HG02943 (cell line): ENCODE measurements at regions not wholly inside any gene's neighbourhood (a gene's known extent, or its start where the extent isn't known, plus 50 kb on each side); places are given as distances from the start of the nearest gene placed in this dataset.
"Not testable (repeated sequence)": the region's sequence is repeated elsewhere in the genome, so short reads cannot be mapped to it uniquely, and the experiment has no call there.

Source experiments
- ATAC-seq: cut with Tn5 transposase; IDR thresholded peaks from one replicate; pipeline ENCODE4 v1.9.1; 2021; ENCODE audit warnings: mild to moderate bottlenecking, low read depth, moderate library complexity; ENCODE audit not compliant: unreplicated experiment

DNA sequence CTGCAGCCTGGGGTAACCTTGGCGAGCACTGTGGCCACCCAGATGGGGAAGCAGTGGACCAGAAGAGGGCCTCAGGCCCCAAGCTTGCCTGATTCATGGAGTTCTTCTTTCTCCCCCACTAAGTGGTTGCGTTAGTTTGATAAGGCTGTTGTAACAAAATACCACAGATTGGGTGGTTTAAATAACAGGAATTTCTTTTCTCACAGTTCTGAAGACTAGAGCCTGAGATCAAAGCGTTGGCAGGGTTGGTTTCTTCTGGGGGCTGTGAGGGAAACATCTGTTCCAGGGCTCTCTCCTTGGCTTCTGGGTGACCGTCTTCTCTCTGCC, 105.7 kb upstream of the GATB start:
- ATAC-seq = no peak

DNA sequence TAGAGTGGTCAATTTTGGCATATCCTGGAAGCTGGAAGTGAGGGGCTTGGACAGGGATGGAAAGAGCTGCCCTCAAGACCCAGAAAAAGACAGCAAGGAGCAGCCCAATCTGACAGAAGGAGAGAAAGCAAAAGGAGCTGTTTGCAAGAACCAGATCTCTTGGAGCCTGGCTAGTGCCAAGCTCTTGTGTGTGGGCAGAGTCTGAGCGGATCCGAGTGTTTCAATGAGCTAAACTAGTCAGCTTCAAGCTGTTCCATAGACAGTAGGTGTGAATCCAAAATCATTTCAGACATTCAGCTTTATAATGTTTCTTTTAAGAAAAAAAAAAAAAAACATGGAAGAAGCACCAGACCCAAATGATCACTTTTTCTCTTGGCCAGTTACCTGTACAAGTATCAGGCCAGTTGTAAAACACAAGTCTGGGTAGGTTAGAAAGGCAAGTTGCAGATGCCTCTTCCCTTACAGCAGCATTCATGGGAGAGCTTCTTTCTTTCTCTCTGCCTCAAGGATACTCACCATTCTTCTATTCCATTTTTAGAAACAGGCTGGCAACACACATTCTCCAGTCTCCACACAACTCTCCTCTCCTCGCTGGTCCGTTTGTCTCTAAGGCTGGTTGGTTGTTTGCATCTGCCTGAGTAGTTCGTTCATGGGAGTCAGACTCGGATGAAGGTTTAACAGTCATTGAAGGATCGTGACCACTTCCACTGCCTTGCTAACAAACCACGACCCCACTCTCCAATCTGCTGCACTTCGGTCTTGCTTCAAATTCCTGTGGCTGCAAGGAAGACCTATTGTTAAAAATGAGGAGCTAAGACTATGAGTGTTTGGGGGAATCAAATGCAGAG, 105.2 kb upstream of the GATB start:
- ATAC-seq = no peak

DNA sequence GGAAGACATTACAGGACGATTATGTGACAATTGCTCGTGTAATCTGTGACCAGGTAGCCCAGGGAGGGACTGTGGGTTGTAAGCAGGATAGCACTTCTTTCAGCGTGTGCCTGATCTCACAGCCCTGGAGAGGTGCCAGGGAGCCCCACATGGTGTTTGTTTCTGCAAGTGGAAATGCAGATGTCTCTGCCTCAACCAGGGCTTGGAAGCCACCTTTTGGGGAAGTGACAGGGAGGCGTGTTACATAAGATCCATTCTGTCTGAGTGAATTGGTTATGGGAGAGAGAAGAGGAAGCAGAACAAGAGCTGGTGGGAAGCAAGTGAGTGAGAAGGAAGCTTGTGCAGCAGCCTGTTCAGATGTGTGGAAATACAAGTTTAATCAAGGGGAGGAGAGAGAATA, 104.5 kb upstream of the GATB start:
- no peak for ATAC-seq

DNA sequence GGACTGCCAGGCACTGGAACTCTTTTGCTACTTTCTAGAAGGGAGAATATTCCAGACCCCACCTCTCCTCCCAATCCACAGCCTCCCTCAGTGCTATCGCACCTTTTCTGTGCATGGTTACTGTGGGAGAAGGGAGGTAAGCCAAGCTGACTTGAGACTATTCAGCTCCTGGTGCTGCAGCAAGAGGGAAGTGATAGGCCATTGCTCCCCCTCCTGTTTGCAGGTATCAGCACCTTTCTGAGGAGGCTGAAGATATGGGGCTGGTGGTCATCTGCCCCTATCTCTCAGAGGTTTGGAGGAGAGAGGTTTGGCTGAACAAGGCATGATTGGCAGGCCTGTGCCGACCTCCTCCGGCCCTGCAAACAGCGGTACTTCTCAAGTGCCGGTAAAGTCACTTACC, 103.3 kb upstream of the GATB start:
- no peak for ATAC-seq

DNA sequence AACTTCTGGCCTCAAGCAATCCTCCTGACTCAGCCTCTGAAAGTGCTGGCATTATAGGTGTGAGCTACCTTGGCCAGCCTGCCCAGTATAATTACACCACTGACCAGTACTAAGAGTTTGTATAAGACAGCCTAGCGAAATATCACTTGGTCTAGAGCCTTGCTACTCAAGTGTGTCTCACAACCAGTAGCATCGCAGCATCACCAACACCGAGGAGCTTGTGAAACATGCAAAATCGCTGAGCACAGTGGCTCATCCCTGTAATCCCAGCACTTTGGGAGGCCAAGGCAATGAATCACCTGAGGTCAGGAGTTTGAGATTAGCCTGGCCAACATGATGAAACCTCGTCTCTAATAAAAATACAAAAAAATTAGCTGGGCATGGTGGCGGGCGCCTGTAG, 102.0 kb upstream of the GATB start:
- ATAC-seq = no peak

DNA sequence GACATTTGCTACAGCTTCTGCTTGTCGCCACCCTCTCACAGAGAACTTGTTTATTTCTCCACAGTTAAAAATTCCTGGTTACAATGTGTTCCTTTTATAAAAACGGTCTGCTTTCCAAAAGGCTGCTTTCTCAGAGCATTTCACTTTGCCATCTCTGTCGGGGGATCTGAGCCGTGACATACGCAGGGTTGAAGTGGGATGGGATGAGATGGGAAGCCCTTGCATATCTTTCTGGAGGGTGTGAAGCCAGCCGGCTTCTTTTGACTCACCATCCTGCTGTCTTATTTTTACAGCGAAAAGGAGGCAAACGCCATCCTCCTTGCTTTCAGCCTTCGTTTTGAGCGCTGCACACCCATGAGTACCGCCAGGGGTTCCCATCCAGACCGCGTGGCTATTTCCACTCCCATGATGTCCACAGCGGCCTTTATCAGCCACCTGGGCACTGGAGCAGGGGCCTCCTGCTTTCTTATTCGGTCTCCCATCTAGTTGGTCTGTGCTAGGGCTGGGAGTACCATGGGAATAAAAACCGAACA, 99.8 kb upstream of the GATB start:
- no peak for ATAC-seq

DNA sequence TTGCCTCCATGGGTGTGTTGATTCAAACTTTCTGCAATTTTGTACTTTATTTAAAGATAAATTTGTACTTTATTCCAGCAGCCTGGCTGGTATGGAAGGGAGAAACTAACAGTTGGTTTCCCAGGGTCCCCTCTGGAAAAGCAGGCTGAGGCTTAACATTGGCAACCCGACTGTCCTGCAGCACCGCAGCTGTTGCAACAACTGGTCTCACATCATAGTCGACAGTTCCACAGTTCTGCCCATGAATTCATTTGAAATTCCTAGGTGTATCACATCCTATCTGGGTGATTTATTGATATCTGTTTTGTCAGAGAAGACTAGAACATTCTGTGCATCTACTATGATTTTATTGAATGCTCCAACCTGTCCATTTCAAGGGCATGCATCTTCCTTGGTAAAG, 98.8 kb upstream of the GATB start:
- ATAC-seq = no peak

DNA sequence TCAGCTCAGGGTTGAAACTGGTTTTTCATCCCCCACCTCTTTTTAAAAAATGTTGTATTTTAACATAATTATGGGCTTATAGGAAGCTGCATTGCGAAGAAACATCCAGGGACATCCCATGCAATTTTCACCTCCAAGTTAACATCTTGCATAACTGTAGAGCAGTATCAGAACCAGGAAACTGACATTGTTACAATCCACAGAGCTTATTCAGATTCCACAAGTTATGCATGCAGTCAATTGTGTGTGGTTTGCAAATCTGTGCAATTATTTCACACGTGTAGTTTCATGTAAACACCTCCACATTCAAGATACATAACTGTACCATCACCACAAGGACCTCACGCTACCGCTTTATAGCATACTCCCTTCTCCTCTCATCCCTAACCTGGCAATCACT, 97.5 kb upstream of the GATB start:
- ATAC-seq = no peak

DNA sequence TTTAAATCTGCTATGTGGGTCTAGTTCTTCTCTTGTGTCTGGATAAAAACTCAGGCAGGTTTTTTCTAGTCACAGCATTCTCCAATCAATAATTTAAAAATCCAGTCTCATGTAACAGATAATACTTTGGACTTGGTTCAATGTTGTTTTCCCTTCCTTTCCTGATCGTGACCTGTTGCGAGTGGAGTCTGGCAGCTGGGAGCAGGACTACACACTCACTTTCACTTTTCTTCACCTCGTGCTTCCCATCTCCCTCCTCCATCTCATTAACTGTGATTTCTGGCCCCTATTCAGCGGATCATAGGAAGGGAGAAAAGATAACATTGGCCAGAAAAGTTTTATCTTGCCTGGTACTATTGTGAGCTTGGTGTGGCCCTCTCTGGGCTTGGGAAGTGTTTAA, 96.6 kb upstream of the GATB start:
- ATAC-seq = no peak

DNA sequence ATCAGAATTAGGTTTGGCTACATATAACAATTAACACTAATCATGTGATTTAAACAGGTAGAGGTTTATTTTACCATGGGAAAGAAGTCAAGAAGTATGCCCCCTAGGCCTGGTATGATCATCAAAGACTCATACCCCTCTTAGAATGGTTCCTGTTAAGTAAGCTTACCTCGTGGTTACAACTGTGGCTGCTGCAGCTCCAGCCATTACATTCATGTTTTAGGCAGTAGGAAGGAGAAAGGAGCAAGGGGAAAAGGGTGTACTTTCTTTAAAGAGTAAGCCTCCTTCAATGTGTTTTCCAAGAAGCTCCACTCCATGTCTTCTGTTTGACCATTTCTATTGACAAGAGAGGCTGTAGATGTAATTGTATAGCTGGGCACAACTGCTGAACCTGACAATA, 94.9 kb upstream of the GATB start:
- no peak for ATAC-seq

DNA sequence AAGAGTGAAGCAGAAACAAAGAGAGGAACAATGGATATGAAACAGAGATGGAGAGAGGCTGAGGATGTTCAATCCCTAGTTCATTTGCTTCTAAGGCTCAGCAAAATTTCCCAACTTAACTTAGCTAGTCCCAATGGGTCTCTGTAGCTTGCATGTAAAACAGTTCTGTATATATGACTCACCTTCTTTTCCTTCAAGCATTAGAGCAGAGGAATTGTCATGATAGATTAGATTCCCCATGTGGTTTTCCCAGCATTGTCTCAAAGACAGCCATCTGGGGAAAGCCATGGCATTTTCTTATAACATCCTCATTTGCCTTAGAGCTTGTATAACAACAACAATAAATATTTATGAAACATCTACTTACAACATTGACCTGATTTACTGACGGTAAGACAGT, 93.9 kb upstream of the GATB start:
- no peak for ATAC-seq

DNA sequence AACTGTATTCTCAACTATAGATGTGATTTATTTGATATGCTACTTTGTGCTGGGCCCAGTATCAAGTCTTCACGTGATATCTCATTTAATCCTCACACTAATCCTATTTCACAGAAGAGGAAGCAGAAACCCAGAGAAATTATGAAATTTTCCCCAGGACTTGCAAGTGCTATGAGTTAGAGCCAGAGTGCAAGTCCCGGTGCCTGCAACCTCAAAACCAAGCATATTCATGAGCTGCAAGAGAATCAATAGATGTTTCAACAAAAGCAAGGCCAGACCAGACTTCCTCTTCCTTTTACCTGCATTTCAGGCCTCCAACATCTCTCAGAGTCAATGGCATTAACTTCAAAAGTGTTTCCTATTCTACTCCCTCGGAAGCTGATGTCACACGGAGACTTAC, 92.2 kb upstream of the GATB start:
- ATAC-seq = no peak

DNA sequence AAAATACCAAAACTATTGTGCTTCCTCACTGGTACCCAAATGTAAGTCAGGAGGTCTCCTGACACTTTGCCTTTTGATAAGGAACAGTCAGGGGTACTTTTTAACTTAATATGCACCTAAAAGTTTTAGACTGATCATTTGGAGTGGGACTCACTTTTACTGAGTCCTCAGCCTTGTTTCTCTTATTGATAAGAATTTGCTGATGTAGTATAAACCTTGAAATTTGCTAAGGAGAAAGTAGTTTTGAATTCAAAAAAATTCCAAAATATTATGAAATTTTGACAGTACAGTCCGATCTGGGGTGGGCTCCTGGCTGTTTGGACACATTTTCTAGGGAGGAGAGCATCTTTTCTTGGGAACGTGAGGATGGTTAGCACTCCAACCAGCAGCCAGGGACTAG, 91.4 kb upstream of the GATB start:
- ATAC-seq = no peak

DNA sequence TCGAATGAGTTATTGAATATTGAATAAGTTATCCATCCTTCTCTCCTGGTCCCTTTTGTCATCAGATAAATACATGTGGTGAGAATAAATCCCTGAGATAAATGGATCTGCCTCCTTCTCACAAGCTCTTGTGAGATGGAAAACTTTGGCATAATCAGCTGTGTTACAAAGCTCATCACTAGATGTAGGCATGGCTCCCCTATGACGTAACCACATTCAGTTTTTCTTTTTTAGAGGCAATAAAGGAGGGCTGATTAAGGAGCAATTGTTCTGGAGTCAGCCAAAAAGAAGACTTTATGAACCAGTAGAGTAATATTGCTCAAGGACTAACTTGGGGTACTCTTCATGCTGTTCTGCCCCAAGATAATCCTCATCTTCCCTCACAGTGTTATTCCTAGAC, 90.5 kb upstream of the GATB start:
- ATAC-seq = no peak

DNA sequence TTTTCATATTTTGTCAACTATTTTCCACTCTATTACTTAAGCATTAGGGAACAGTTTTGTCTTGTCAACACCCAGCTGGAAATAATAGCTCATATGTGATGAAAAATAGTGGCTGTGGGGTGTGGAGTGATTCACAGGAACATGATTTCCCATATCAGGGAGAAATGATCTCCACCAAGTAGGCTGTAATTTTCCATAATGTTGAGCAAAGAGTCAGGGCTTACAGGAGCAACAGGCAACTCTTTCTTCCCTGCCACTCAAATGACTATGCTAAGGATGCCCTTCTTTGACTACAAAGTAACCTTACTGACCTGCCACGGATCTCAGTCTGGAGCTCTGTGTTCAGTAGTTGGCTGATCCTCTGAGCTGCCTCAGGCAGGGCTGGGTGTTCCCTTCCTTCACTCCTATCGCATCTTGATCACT, 90.0 kb upstream of the GATB start:
- ATAC-seq = no peak

DNA sequence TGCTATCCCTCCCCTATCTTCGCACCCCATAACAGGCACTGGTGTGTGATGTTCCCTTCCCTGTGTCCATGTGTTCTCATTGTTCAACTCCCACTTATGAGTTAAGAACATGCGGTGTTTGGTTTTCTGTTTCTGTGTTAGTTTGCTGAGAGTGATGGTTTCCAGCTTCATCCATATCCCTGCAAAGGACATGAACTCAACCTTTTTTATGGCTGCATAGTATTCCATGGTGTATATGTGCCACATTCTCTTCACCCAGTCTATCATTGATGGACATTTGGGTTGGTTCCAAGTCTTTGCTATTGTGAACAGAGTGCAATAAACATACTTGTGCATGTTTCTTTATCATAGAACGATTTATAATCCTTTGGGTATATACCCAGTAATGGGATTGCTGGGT, 84.7 kb upstream of the GATB start:
- not testable (repeated sequence) for ATAC-seq

DNA sequence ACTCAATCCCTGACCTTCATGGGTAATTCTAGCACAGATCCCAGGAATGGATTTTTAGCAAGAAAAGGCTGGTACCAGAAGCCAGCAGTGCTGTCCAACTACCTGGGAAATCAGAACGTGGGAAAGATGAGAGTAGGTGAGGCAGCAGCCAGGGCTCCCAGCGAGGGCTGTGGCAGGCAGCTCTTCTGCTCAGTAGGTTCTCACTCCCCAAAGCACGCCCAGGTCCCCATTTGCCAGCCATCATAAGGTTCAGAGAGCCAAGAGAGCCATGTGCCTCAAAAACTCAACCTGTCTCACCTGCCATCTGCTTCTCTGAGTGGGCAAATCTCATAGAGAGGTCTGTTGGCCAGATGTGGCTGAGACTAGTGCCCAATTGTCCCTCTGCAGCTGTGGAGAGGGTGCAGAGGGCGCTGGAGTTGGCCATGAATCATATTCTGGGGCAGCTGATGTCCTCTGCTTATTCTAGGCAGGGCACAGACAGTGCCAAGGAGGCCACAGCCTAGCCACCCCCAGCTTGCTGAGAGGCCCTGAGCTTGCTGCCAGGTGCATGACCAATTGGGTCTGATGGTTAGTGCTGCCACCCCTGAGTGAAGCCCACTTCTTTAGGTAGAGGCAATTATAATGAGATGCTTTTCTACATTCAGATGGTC, 81.7 kb upstream of the GATB start:
- no peak for ATAC-seq

DNA sequence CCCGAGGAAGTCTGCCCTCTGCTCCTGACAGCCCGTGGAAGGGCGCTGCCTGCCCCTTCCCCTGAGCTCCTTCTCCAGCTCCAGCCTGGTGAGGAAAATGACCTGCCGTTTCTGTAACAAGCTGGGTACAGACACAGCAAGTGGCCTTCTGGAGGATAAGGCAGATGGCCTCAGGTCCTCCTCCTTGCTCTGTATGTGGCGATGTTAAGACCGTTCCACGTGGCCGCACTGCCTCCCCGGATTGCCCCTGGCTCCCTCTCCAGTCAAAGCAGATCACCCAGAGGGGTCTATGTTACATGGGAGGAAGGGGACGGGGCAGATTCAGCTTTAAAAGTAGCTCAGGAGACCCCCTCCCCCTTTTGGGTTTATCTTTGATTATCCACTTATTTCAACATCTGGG, 80.3 kb upstream of the GATB start:
- no peak for ATAC-seq

DNA sequence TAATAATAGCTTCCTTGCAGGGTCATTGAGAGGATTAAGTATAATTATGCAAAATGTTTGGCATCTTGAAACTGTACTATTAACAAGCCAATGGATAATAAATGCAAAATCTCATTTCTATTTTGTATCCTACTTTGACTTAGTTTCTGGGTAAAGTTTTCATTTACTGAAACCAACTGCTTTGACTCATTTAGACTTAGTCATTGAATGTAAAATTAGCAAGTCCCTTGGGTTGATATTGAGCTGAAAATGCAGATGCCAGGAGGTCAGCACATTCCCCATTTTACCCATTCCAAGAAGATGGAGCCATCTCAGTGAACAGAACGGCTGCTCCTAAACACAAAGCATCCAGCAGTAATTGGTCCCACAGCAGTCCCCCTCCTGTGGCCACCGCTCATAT, 74.7 kb upstream of the GATB start:
- ATAC-seq = no peak

DNA sequence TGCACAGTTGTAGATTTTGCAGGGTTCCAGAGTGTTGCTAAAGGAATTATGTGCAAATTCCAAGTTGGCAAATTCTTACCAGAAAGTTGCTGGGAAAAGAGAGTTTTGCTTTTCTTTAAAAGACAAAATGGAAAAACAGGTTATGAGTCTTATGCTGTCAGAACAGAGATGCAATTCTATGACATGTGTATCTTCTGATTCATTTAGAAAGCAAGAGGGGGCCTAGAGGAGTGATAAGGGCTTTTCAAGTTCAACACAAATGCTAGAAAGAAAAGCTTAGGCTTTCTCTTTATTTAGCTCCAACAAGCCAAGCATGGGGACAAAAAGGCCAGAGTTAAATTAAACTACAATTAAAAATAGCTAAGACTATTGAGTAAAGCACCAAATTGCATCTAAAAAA, 72.4 kb upstream of the GATB start:
- no peak for ATAC-seq

DNA sequence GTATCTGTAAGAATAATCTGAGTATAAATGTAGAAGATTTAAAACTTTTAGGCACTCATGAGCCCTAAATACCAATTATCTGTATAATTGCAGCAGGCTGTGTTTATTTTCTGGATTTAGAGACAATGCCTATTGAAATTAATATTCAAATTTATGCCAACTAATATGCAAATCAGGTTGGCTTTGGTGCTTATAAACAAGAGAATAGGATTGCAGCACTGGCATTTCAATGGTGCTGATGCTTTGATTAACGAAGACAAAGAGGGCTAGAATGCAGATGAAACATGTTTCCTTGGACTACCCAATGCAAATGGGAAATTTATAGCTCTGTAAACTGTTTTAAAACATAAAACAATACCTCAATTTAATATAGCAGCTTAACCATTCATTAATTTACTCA, 70.7 kb upstream of the GATB start:
- ATAC-seq = no peak

DNA sequence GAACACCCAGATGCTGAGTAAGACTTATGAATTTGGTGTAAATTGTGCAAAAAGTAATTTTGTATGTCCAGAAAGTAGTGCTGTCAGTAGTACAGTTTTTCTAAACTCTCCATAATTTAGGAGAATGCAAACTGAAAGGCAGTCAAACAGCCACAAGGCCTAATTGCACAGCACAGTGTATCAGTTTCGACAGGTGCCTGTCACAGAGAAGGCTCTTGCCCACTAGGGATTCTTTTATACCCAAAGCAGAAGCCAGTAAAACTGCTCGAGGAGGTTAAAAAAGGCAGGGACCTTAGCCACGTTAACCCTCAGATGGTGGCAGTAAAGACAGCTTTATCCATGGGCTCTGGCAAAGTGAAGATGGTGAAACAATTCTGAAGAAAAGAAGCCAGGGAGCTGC, 69.4 kb upstream of the GATB start:
- no peak for ATAC-seq
